OCI-LY7 (cell line): ENCODE measurements at regions not wholly inside any gene's neighbourhood (a gene's known extent, or its start where the extent isn't known, plus 50 kb on each side); places are given as distances from the start of the nearest gene placed in this dataset.

Source experiments
- CTCF ChIP-seq: fragments of 200-600 bp; sonication (generic); conservative IDR thresholded peaks from 2 replicates; pipeline ENCODE4 v1.5.1; 2014; ENCODE audit warnings: mild to moderate bottlenecking, antibody characterized with exemption, low read length, moderate library complexity, mixed read lengths
- EZH2phosphoT487 ChIP-seq: fragments of 200-600 bp; sonication (generic); IDR thresholded peaks from 2 replicates; pipeline ENCODE4 v1.6.1; 2018; ENCODE audit warnings: low read depth, borderline replicate concordance, mild to moderate bottlenecking, mixed run types, antibody characterized with exemption, low read length, moderate library complexity, mixed read lengths

GRCh38 chr7:69177941-69178494 is 420.3 kb upstream of the AUTS2 start:
- no peak for TF ChIP-seq CTCF
- TF ChIP-seq EZH2phosphoT487, result no peak
